Endothelial cell of umbilical vein (primary cell): ENCODE measurements at regions not wholly inside any gene's neighbourhood (a gene's known extent, or its start where the extent isn't known, plus 50 kb on each side); places are given as distances from the start of the nearest gene placed in this dataset.

Experiments
- BruUV-seq: library from RNA; stranded (reverse); fragments of 400-500 nt; replicated peaks from 2 replicates; lab custom pipeline; 2021; lab: Mats Ljungman, UMichigan
- CTCF ChIA-PET: fragments of 300-600, 350-600 bp; sonication (Branson Sonifier 250); formaldehyde crosslinking; loops from one replicate; lab custom pipeline; 2021; ENCODE audit warnings: antibody characterized with exemption, inconsistent platforms; lab: Charles Lee
- POLR2A ChIA-PET: fragments of 300-600, 350-600 bp; sonication (Branson Sonifier 250); formaldehyde crosslinking; loops from one replicate; lab custom pipeline; 2021; ENCODE audit warnings: antibody characterized with exemption, inconsistent platforms; lab: Charles Lee
- DNase-seq: peaks from one replicate; pipeline ENCODE4 v3.0.0-alpha.2; 2011; ENCODE audit warnings: low read depth, low spot score
- FAIRE-seq: peaks from 2 replicates; lab custom pipeline; 2011; peaks lifted over from hg19 to GRCh38; lab: Jason Lieb, UNC
- H2AFZ ChIP-seq: 2 replicates; pipeline ENCODE4 v1.6.0; 2012; ENCODE audit warnings: low read depth, low read length, control low read depth, inconsistent platforms
- H3K27ac ChIP-seq: 2 replicates; pipeline ENCODE4 v1.5.1; 2011; ENCODE audit warnings: low read depth, mild to moderate bottlenecking, control low read depth, low read length, moderate library complexity; ENCODE audit not compliant: insufficient read depth
- H3K27me3 ChIP-seq, 2 experiments: 2 replicates each; pipeline versions ENCODE4 v1.6.0 to v1.6.1; 2011; ENCODE audit warnings: low read length in 2 of 2, mixed read lengths in 1 of 2; ENCODE audit not compliant: control insufficient read depth in 2 of 2, insufficient read depth in 2 of 2
- H3K36me3 ChIP-seq, 2 experiments: 2 replicates in 1 of 2; 3 replicates in 1 of 2; pipeline ENCODE4 v1.5.1; 2011; ENCODE audit warnings: low read length in 2 of 2, mild to moderate bottlenecking in 1 of 2, moderate library complexity in 1 of 2; ENCODE audit not compliant: control insufficient read depth in 2 of 2, insufficient read depth in 2 of 2; ENCODE audit errors: extremely low read depth in 1 of 2
- H3K4me1 ChIP-seq: 3 replicates; pipeline ENCODE4 v1.5.1; 2011; ENCODE audit warnings: mild to moderate bottlenecking, low read length; ENCODE audit not compliant: control insufficient read depth, insufficient read depth; ENCODE audit errors: extremely low read depth
- H3K4me2 ChIP-seq: 2 replicates; pipeline ENCODE4 v1.6.1; 2011; ENCODE audit warnings: low read length, control low read depth, mixed read lengths; ENCODE audit not compliant: insufficient read depth
- H3K4me3 ChIP-seq, 3 experiments: fragments of 200-600 bp in 1 of 3; sonication (generic), shearing (Covaris generic) in 1 of 3; replicated peaks in 1 of 3; 2 replicates each; pipeline ENCODE4 v1.5.1; 2011 to 2016; ENCODE audit warnings: control low read depth in 3 of 3, low read length in 3 of 3, mild to moderate bottlenecking in 2 of 3, inconsistent platforms in 1 of 3, low read depth in 1 of 3, moderate library complexity in 1 of 3; ENCODE audit not compliant: insufficient read depth in 1 of 3
- H3K79me2 ChIP-seq: 2 replicates; pipeline ENCODE4 v1.6.0; 2012; ENCODE audit warnings: low read length, inconsistent platforms; ENCODE audit not compliant: control insufficient read depth, insufficient read depth
- H3K9ac ChIP-seq: replicated peaks from 2 replicates; pipeline ENCODE3; 2011; ENCODE audit warnings: low read length, control low read depth; ENCODE audit not compliant: insufficient read depth; ENCODE audit errors: extremely low read depth
- H3K9me1 ChIP-seq: replicated peaks from 3 replicates; pipeline ENCODE4 v1.6.0; 2011; ENCODE audit warnings: mild to moderate bottlenecking, low read length; ENCODE audit not compliant: control insufficient read depth, insufficient read depth; ENCODE audit errors: extremely low read depth
- H3K9me3 ChIP-seq: replicated peaks from 2 replicates; pipeline ENCODE4 v1.5.1; 2012; ENCODE audit warnings: low read length, inconsistent platforms; ENCODE audit not compliant: control insufficient read depth, insufficient read depth
- H4K20me1 ChIP-seq: replicated peaks from 2 replicates; pipeline ENCODE3; 2011; ENCODE audit warnings: mild to moderate bottlenecking, low read length; ENCODE audit not compliant: control insufficient read depth, insufficient read depth; ENCODE audit errors: extremely low read depth
- EZH2 ChIP-seq: IDR thresholded peaks from 2 replicates; pipeline ENCODE4 v1.6.1; 2012; ENCODE audit warnings: borderline replicate concordance, low read depth, mild to moderate bottlenecking, moderate library complexity, low read length, inconsistent platforms; ENCODE audit not compliant: severe bottlenecking
- FOS ChIP-seq: IDR thresholded peaks from 2 replicates; pipeline ENCODE4 v1.6.1; 2011; ENCODE audit warnings: mild to moderate bottlenecking, low read length, moderate library complexity, borderline replicate concordance; ENCODE audit not compliant: insufficient read depth
- GATA2 ChIP-seq: IDR thresholded peaks from 2 replicates; pipeline ENCODE4 v1.7.0; 2011; ENCODE audit warnings: low read depth, mild to moderate bottlenecking, moderate library complexity, mixed read lengths, low read length; ENCODE audit not compliant: insufficient read length, insufficient read depth
- JUN ChIP-seq: IDR thresholded peaks from 2 replicates; pipeline ENCODE4 v1.6.1; 2011; ENCODE audit warnings: borderline replicate concordance, low read depth; ENCODE audit not compliant: insufficient read length, insufficient read depth
- MYC ChIP-seq: IDR thresholded peaks from one replicate; pipeline ENCODE4 v1.6.1; 2011; ENCODE audit warnings: mild to moderate bottlenecking, low read depth, low read length
- POLR2A ChIP-seq: IDR thresholded peaks from 2 replicates; pipeline ENCODE4 v1.6.1; 2012; ENCODE audit warnings: low read depth, mild to moderate bottlenecking, control low read depth, low read length
- POLR2AphosphoS5 ChIP-seq: IDR thresholded peaks from 2 replicates; pipeline ENCODE4 v1.6.1; 2012; ENCODE audit warnings: low read depth, mild to moderate bottlenecking, control low read depth, low read length, moderate library complexity; ENCODE audit not compliant: insufficient read depth
- dilution Hi-C: fragments of 300-500 bp; cut with MboI; formaldehyde crosslinking; loops from one replicate; pipeline ENCODE4 v1.15.0; 2019; ENCODE audit warnings: low sequenced_read_pairs; ENCODE audit not compliant: extremely low pct_ligation_motif_present
- intact Hi-C: fragments of 100-400 bp; cut with micrococcal nuclease; formaldehyde crosslinking; loops from one replicate; pipeline ENCODE4 v1.10.0; 2022
- TF ChIP-seq, protein P1 (sequence below), 2 donors: IDR thresholded peaks; 1 replicate in 1 of 2; 2 replicates in 1 of 2; pipeline ENCODE4 v1.5.1; 2011; ENCODE audit warnings: low read length in 2 of 2, mild to moderate bottlenecking in 2 of 2, moderate library complexity in 2 of 2, control low read depth in 1 of 2, inconsistent platforms in 1 of 2, low read depth in 1 of 2; ENCODE audit not compliant: insufficient read depth in 1 of 2; ENCODE audit errors: extremely low read depth in 1 of 2
- TF ChIP-seq, protein P2 (sequence below): IDR thresholded peaks from 2 replicates; pipeline ENCODE4 v1.6.1; 2011; ENCODE audit not compliant: insufficient read depth, insufficient read length

DNA sequence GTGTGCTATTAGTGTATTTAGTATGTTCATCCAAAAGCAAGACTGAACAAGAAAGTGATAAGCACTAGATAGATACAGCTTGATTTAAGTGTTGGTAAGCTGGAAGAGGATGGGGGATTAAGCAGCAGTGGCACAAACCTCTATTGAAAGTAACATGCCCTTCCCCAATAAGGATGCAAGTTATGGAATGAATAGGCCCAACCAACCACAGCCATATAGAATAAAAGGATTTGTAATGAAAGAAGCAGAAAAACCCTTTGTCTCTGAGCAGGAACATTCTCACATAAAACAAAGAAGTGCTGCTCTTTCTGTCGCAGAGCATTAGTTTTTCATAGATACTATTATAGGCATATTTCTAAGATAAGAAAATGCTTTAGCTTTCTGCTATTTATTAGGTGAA lies 310.7 kb downstream of the IPO8 start:
- POLR2A ChIA-PET: no interaction called here
- intact Hi-C loops: no loop called here
- BruUV-seq: no TSS peak
- H3K9me3 ChIP-seq: no peaks in the 10 kb centered on the region
- H4K20me1 ChIP-seq: no peaks in the 10 kb centered on the region
- CTCF ChIA-PET: no interaction called here
- H3K4me3 ChIP-seq: no peak overlapping the region
- no peak overlapping the region for H3K4me2 ChIP-seq
- FAIRE-seq (no peak), DNase-seq (no peak)
- no peak overlapping the region for H3K27ac ChIP-seq
- no peaks in the 10 kb centered on the region for H3K27me3 ChIP-seq
- H3K9ac ChIP-seq: no peak overlapping the region
- H2AFZ ChIP-seq: no peak overlapping the region
- dilution Hi-C loops: no loop called here
- H3K36me3 ChIP-seq: no peaks in the 10 kb centered on the region
- no peaks in the 10 kb centered on the region for H3K9me1 ChIP-seq
- H3K4me1 ChIP-seq: no peaks in the 10 kb centered on the region
- no peaks in the 10 kb centered on the region for H3K79me2 ChIP-seq
- TF ChIP-seq JUN (no peak), FOS (no peak), GATA2 (no peak), POLR2AphosphoS5 (no peak), POLR2A (no peak), EZH2 (no peak), MYC (no peak)
- TF ChIP-seq, protein P1, sequence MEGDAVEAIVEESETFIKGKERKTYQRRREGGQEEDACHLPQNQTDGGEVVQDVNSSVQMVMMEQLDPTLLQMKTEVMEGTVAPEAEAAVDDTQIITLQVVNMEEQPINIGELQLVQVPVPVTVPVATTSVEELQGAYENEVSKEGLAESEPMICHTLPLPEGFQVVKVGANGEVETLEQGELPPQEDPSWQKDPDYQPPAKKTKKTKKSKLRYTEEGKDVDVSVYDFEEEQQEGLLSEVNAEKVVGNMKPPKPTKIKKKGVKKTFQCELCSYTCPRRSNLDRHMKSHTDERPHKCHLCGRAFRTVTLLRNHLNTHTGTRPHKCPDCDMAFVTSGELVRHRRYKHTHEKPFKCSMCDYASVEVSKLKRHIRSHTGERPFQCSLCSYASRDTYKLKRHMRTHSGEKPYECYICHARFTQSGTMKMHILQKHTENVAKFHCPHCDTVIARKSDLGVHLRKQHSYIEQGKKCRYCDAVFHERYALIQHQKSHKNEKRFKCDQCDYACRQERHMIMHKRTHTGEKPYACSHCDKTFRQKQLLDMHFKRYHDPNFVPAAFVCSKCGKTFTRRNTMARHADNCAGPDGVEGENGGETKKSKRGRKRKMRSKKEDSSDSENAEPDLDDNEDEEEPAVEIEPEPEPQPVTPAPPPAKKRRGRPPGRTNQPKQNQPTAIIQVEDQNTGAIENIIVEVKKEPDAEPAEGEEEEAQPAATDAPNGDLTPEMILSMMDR (IDR thresholded peaks at IDR 0.05; ENCODE audit: extremely low read depth in 1 of 2, insufficient read depth in 1 of 2, low read depth in 1 of 2, low read length in 2 of 2): no peak
- TF ChIP-seq, protein P2, sequence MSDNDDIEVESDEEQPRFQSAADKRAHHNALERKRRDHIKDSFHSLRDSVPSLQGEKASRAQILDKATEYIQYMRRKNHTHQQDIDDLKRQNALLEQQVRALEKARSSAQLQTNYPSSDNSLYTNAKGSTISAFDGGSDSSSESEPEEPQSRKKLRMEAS: no peak
